ENCODE measurements at regions not wholly inside any gene's neighbourhood (a gene's known extent, or its start where the extent isn't known, plus 50 kb on each side); places are given as distances from the start of the nearest gene placed in this dataset.

DNA sequence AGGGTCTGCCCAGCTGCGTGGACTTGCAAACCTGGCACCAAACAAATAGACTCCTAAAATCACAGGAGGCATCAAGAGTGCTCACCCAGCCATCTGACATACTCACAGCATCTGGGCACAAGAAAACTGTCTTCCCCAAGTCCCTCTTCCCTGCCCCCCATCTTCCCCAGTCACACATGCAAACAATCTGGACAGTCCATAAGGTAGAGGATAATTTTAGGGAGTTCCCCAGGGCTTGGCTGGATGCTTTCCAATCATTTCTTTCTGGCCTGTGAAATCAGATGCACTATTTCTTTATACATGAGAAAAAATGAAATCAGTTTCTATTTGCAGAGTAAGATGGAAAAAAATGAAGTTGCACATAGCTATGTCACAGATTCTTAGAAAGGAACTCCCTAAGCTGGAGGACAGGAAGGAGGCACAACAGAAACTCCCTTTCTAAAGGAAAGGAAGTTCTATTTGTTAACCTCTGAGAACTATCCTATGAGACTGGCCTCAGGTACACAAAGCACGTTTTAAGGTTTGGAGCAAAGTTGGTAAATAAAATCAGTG is 342.3 kb downstream of the HNRNPD start:
- DNase-seq (ENCODE audit: low spot score) = no peak

DNA sequence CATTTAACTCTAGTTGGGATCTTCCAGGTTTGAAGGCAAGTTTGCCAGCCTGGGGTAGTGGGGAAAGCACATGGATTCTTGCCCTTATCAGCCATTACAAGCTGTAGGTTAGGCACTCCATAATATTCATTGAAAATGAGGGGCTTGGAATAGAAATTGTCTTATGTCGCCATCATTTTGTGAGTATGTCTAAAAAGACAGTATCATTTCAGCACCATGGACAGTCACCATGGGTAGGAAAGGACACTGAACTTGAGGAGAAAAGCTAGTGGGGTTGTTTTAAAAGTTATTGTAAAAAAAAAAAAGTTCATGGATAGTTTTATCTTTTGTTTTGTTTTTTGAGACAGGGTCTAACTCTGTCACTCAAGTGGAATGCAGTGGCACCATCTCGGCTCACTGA is 356.1 kb downstream of the HNRNPD start:
- DNase-seq (ENCODE audit: low spot score) = peak; percentile 14

DNA sequence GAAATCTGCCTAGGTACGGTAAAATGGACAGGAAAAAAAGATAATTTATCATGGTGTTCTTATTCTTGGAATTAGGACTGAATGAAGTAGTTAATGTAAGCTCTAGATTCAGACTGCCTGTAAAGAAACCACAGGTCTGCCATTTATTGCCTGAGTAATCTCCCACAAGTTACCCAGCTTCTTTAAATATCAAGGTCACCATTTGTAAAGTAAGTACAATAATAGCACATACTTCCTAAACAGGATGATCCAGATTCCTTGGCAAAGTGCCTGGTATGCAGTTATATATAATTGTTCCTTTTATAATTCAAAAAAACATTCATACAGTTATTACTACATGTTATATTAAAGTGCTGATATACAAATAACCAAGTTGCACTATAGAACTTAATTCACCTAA is 368.6 kb downstream of the HNRNPD start:
- DNase-seq (ENCODE audit: low spot score) = no peak

- no peak for DNase-seq (ENCODE audit: low spot score)
Measured at GRCh38 chr4:81997313-81997712, 376.5 kb downstream of the HNRNPD start.

DNA sequence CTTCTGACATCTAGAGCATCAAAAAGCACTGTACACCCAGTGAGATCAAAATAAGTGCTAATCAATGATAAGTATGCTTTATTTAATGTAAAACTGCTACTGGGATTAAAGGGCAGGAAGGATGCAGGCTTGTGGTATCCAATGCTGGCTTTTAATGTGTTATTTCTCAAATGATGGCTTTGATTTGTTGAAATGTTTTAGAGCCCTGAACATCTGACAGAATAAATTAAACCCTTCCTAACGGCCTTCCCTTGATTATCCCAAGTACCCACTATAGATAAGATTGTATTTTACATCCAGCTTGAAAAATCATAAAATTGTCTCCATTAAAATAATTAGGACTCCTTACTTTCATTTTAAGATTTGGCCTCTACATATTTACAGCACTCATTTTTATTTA is 382.9 kb downstream of the HNRNPD start:
- DNase-seq (ENCODE audit: low spot score) = no peak

DNA sequence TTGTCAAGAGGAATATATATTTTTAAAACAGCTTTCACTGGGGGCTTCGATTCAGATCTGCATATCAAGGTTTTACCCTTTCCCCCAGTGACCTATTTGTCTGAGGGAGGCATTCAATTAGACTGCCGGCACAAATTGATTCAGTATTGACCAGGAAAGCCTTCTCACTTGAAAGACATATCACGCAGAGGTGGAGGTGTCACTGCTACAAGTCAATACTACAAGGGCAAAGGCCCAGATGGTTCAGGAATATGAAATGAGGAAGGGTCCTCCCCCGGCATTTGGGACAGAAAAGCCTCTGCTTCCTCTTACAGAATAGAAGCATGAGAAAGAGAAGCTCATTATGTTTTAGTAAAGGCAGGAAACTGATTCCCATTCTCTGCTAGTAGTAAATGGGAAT is 383.6 kb downstream of the HNRNPD start:
- no peak for DNase-seq (ENCODE audit: low spot score)

DNA sequence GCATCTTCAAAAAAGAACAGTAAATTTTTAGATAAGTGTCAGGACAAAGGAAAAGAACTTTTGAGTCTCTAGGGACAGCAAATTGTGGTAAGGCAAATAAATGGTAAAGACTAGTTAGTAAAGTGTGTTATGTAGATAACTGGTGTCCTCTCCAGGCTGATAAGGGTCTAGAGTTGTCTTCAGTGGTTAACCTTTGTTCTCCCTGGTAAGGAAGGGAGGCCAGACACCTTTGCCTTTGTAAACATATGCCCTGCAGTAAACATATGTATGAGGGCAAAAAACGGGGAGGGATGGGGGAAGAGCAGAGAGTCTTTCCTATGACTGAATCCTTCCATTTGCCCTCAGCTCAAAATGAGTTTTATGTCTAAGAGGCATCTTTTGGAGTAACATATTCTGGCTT is 384.6 kb downstream of the HNRNPD start:
- DNase-seq (ENCODE audit: low spot score) = no peak

DNA sequence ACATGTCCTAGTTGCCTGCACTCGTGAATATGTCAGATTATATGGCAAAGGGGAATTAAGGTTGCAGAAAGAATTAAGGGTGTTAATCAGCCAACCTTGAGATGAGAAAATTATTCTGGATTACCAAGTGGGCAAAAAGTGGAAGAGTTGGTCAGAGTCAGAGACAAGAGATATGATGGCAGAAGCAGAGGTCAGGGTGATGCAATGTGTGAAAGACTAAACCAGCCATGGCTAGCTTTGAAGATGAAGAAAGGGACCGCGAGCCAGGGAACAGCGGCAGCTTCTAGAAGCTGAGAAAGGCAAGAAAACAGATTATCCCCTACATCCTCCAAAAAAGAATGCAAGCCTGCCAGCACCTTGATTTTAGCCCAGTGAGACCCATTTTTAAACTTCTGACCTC is 385.6 kb downstream of the HNRNPD start:
- DNase-seq (ENCODE audit: low spot score) = no peak

GRCh38 chr4:81984746-81985145 is 389.0 kb downstream of the HNRNPD start:
- no peak for DNase-seq (ENCODE audit: low spot score)

DNA sequence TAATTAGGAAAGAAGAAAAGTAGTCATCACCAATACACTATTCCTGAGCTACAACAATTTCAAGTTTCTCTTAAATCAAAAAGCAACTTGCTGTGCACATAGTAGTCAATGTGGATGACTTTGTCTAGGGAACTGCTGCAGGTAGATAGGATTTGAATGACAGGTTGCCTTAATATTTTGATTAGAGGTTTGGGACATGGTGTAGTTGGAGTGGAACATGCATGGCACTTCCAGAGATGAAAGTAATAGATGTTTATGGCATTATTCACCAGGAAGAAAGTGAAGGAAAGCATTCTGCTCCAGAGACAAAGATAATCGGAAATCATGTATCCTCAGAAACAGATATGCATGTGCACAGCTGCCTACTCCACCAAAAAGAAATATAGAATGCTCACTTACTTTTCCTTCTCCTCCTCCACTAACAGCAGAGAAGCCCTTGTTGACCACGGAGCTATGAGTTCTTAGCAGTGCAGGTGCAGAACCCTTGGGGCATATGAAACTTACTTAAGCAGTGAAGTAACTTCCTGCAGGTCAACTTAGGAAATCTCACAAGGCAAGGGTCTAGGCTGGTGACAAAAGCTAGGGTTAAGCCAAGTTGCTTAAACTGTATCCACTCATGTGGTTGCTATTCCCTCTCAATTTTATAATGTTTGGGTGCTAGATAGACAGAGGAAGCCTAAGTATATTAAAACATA is 390.8 kb downstream of the HNRNPD start:
- DNase-seq (ENCODE audit: low spot score) = no peak

GRCh38 chr4:81981218-81981617 is 392.6 kb downstream of the HNRNPD start:
- no peak for DNase-seq (ENCODE audit: low spot score)

DNA sequence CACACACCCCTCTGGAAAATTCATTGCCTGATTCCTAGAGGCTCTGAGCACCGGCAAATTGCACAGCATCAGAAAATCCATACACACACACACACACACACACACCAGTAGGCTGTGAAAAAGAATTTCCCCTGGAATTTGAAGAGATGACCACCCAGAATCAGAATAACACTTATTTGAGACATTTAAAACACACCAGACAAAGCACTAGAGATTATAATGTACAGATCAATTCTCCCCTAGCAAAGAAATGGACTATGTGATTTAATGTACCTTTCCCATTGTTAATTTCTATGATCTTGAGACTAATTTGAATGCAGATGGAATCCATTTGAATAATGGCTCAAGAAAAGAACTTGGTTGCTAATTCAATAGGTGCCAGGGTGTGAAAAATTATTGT is 399.3 kb downstream of the HNRNPD start:
- DNase-seq (ENCODE audit: low spot score) = no peak

GRCh38 chr4:81971637-81972381 is 402.0 kb downstream of the HNRNPD start:
- DNase-seq (ENCODE audit: low spot score) = no peak

- DNase-seq (ENCODE audit: low spot score) = no peak
Measured at GRCh38 chr4:81971061-81971460, 402.7 kb downstream of the HNRNPD start.

DNA sequence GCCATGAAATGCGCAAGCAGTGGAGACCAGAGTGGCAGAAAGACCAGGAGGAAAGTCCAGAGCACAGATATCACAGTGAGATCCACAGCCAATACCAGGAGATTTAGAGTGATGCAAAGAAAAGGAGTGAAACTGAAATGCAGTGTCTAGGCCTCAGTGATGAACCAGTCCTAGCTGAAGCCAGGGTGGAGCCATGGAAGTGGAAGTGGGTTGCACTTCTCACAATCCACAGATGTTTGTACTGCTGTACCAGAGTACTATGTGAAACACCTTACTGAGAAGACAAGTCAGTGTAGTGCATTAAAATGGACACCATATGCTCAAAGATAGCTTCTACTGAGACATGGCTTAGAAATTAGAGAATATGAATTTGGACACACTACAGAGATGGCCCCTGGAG is 403.3 kb downstream of the HNRNPD start:
- no peak for DNase-seq (ENCODE audit: low spot score)

GRCh38 chr4:81966676-81967075 is 407.1 kb downstream of the HNRNPD start:
- no peak for DNase-seq (ENCODE audit: low spot score)

DNA sequence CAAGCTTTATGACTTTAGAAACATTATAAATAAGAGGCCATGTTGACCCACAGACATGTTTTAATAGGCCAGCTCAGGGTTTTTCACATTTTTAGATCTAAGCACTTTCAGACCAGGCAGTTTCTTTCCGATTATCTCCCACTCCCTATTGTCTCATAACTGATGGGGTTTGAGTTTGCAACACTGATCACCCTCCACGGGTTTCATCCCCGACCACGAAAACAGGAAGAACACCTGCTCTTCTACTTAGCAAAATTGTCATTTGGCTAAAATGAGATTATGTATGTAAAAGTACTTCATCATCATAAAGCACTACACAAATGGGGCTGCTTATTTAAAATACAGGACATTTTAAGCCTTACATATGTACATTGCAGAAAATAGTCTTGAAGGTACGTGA is 407.9 kb downstream of the HNRNPD start:
- DNase-seq (ENCODE audit: low spot score) = no peak

DNA sequence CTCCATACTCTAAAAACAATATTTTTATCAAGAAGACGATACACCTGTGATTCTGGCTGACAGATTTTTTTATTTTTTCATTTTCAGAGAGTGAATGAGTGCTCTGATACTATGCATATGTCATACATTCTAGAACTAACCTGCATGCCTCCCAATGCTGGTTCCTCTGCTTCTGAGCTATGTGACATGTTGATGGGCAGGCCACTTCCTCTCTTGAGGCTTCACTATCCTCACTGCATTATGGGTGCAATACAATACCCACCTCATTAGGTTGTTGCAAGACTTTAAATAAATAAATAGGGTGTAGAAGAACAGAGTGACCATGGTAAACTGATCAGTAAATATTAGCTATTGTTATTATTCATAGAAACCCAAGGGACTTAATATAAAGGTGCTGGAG is 408.3 kb downstream of the HNRNPD start:
- no peak for DNase-seq (ENCODE audit: low spot score)

DNA sequence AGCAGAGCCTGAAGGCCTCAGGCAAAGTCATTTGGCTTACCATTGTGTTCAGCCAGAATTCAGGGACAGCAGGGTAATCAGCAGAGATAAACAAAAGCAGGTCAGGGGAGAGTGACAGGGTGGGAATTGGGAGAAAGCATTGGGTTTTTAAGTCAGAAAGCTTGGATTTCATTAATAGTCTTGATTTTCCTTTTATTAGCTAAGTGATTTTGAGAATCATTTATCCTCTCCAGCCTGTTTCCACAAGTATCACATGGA is 410.1 kb downstream of the HNRNPD start:
- no peak for DNase-seq (ENCODE audit: low spot score)

- DNase-seq (ENCODE audit: low spot score) = no peak
Measured at GRCh38 chr4:81963015-81963762, 410.6 kb downstream of the HNRNPD start.

DNA sequence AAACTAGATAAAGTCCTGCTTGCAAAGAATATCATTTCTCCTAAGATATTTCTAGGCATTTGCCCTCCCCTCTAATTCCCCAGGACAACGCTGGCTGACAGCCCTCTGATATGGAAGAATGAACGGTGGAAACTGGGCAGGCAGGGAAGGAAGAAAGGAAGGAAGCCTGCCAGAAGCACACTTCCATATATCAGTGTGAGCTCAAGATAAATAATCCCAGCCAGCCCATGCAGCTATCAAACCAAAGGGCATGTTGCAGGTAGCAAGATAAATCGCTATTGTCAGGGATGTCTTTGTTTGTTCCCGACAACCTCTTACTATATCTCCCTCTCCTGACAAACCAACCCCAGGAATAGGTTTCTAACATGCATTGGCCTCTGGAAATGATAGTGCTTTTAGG is 412.8 kb downstream of the HNRNPD start:
- no peak for DNase-seq (ENCODE audit: low spot score)

DNA sequence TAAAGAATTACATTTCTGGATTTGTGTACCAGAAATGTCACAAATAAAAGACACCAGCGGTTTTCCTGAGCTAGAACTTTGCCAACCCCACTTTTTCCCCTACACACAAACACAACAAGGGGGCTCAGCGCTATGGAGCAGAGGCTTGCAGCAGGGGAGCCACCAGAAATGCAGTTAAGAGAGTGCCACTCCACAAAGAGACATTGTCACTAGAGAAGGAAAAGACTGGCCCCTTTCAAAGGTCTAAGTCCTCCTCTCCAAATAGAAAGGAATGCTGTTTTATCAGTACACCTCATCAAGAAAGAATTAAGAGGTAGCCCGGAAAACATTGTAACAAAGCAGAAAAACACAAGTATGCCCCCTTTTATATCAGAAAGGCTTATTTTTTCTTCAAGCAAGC is 419.5 kb downstream of the HNRNPD start:
- DNase-seq (ENCODE audit: low spot score) = no peak

DNA sequence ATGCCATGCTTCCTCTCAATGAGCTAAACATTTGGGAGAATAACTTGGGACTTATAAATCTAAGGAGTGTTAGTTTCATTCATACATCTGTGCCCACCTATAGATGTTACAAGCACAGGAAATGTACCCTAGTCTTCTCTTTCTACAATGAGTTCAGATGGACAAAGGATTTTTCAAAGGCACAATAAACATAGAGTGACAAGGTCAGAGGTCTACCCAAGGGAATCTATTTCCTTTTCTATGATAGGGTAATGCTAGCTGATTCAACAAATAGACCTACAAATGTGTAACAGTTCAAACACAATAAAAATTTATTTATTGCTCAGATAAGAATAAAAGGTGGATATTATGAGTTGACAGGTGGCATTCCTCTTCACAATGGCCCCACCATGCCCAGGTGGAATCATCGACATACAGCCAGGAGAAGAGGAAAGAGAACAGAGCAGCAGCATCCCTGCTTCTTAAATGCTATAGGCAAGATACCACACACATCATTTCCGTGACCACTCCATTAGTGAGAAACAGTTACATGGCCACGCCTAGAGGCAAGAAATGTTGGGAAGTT is 421.8 kb downstream of the HNRNPD start:
- DNase-seq (ENCODE audit: low spot score) = no peak

Measured in activated CD4-positive, alpha-beta T cell treated with anti-CD3 and anti-CD28 coated beads, Interleukin-2, Interleukin-4, amounts not matched to agents 100 ng/mL and 50 ng/mL, durations not matched to agents 16 hours and 8 hours (primary cell).